Upper lobe of left lung (tissue), 6 donors: ENCODE measurements at regions not wholly inside any gene's neighbourhood (a gene's known extent, or its start where the extent isn't known, plus 50 kb on each side); places are given as distances from the start of the nearest gene placed in this dataset.

Experiments used
- ATAC-seq, 2 donors: fragments of 200-7000 bp; cut with Tn5 transposase; one replicate each; pipeline ENCODE4 v1.9.1; 2022; ENCODE audit warnings: mild to moderate bottlenecking in 2 of 2, moderate library complexity in 2 of 2; ENCODE audit not compliant: low FRiP score in 2 of 2
- DNase-seq, 2 donors: peaks; one replicate each; pipeline ENCODE4 v3.0.0-alpha.2; 2019 to 2020
- H3K27ac ChIP-seq, 4 donors: fragments of 200-600 bp; sonication (generic); one replicate each; pipeline ENCODE4 v1.5.1; 2016 to 2019
- H3K27me3 ChIP-seq, 4 donors: fragments of 200-600 bp; sonication (generic); one replicate each; pipeline ENCODE4 v1.5.1; 2017 to 2019
- H3K36me3 ChIP-seq, 4 donors: fragments of 200-600 bp; sonication (generic); one replicate each; pipeline ENCODE4 v1.5.1; 2016 to 2019
- H3K4me1 ChIP-seq, 4 donors: fragments of 200-600 bp; sonication (generic); one replicate each; pipeline ENCODE4 v1.5.1; 2018 to 2019
- H3K4me3 ChIP-seq, 4 donors: fragments of 200-600 bp; sonication (generic); one replicate each; pipeline ENCODE4 v1.5.1; 2017 to 2019; ENCODE audit warnings: mild to moderate bottlenecking in 2 of 4, moderate library complexity in 1 of 4
- H3K9me3 ChIP-seq, 4 donors: fragments of 200-600 bp; sonication (generic); one replicate each; pipeline ENCODE4 v1.5.1; 2018 to 2019
- EP300 ChIP-seq, 4 donors: sonication (generic); formaldehyde crosslinking; IDR thresholded peaks; one replicate each; pipeline ENCODE4 v1.5.1; 2017; ENCODE audit warnings: antibody characterized with exemption in 4 of 4, control low read depth in 2 of 4
- POLR2A ChIP-seq, 4 donors: fragments of 450-650 bp; IDR thresholded peaks; one replicate each; pipeline ENCODE4 v1.5.1; 2016 to 2017; ENCODE audit warnings: antibody characterized with exemption in 4 of 4, mild to moderate bottlenecking in 2 of 4
- POLR2AphosphoS5 ChIP-seq, 2 donors: sonication (generic); formaldehyde crosslinking; IDR thresholded peaks; one replicate each; pipeline ENCODE4 v1.5.1; 2017; ENCODE audit warnings: antibody characterized with exemption in 2 of 2
- WGBS, 2 donors: methylation state at CpG; one replicate each; pipeline ENCODE4 v1.1.5; 2017 to 2018; 5-methylcytosine and 5-hydroxymethylcytosine counted together
- TF ChIP-seq, protein P1 (sequence below), 6 experiments: fragments of 450-650 bp in 4 of 6; fragments of 200-600 bp in 2 of 6; sonication (generic) in 2 of 6; IDR thresholded peaks; one replicate each; pipeline ENCODE4 v1.5.1; 2016 to 2019; ENCODE audit warnings: antibody characterized with exemption in 6 of 6
- donor health status: DM: no; HTN: no; CAD: no; lungs with moderate emphysema.
- donor health status: DM: no; HTN: yes; CAD: no; lungs with severe emphysema.

DNA sequence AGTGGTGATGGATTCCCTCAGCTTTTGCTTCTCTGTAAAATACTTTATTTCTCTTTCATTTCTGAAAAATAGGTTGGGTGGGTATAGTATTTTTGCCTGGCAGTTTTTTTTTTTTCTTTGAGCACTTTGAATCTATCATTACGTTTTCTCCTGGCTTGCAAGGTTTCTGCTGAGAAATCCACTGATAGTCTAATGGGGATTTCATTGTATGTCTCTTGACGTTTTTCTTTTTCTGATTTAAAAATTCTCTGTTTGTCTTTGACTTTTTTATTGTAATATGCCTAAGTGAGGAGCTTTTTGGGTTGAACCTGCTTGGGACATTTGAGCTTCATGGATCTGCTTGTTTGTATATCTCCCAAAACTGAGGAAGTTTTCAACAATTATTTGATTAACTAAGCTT is 606.0 kb downstream of the KCNH5 start:
- DNase-seq (no peak), ATAC-seq (no peak)
- Histone ChIP-seq H3K36me3 (no peaks in the 10 kb centered on the region), H3K27ac (no peak overlapping the region), H3K9me3 (peaks cover 0 to 19% (median 13%) of the 10 kb centered on the region in 4 donors), H3K27me3 (no peaks in the 10 kb centered on the region), H3K4me1 (no peaks in the 10 kb centered on the region), H3K4me3 (no peak overlapping the region)
- 65 to 71% methylated on average over 2 of the region's 2 CpGs for WGBS, 2 donors
- no peak for TF ChIP-seq POLR2A (IDR thresholded peaks at IDR 0.05)
- TF ChIP-seq, protein P1, sequence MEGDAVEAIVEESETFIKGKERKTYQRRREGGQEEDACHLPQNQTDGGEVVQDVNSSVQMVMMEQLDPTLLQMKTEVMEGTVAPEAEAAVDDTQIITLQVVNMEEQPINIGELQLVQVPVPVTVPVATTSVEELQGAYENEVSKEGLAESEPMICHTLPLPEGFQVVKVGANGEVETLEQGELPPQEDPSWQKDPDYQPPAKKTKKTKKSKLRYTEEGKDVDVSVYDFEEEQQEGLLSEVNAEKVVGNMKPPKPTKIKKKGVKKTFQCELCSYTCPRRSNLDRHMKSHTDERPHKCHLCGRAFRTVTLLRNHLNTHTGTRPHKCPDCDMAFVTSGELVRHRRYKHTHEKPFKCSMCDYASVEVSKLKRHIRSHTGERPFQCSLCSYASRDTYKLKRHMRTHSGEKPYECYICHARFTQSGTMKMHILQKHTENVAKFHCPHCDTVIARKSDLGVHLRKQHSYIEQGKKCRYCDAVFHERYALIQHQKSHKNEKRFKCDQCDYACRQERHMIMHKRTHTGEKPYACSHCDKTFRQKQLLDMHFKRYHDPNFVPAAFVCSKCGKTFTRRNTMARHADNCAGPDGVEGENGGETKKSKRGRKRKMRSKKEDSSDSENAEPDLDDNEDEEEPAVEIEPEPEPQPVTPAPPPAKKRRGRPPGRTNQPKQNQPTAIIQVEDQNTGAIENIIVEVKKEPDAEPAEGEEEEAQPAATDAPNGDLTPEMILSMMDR (IDR thresholded peaks at IDR 0.05) = no peak
- TF ChIP-seq EP300 (IDR thresholded peaks at IDR 0.05) = no peak
- TF ChIP-seq POLR2AphosphoS5 (IDR thresholded peaks at IDR 0.05) = no peak

DNA sequence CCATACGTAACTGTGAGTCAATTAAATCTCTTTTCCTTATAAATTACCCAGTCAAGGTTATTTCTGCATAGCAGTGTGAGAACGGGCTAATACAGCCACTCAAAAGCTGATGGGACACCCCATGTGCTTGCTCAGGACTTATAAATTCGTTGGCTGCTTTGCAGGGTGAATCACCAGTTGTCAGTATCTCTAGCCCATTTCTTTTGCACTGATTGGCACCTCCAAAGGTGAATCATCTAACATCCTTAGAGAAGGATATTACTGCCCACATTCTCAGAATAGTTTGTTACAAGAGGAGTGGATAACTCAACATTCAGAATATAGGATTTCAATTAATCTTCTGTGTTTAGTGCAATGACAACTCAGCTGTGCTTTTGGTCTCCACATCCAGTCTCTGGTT is 601.5 kb downstream of the KCNH5 start:
- WGBS, 2 donors = 71 to 74% methylated on average over 3 of the region's 3 CpGs
- H3K4me3 ChIP-seq = no peak overlapping the region

DNA sequence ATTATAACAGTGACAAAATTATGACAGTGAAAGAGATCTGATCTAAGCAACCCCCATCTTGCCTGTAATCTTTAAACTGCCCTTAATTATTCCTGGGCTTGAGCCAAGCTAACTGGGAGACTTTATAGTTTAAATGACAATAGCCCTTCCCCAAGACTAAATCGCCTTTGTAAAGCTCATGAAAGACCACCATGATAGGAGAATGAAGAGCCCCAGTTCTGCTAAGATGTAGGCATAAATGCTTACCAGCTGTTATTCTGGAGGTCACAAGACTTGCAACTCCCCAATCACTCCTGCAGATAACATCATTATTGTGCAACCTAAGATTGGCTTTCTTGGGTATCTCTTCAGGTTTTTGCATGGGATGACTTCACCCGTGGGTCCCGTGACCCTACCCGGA is 599.7 kb downstream of the KCNH5 start:
- no peak overlapping the region for H3K27ac ChIP-seq
- H3K4me3 ChIP-seq = no peak overlapping the region
- ATAC-seq = no peak
- DNase-seq = no peak
- 90 to 91% methylated on average over 4 of the region's 4 CpGs for WGBS, 2 donors
- TF ChIP-seq EP300 (IDR thresholded peaks at IDR 0.05) = no peak
- TF ChIP-seq POLR2AphosphoS5 (IDR thresholded peaks at IDR 0.05) = no peak
- TF ChIP-seq, protein P1 (IDR thresholded peaks at IDR 0.05) = no peak
- TF ChIP-seq POLR2A (IDR thresholded peaks at IDR 0.05) = no peak
- H3K27me3 ChIP-seq = no peaks in the 10 kb centered on the region
- no peaks in the 10 kb centered on the region for H3K4me1 ChIP-seq
- peaks cover 0 to 3% (median 0%) of the 10 kb centered on the region in 4 donors for H3K9me3 ChIP-seq
- no peaks in the 10 kb centered on the region for H3K36me3 ChIP-seq

More for the DNA sequence above, 601.5 kb downstream of the KCNH5 start:
- ATAC-seq = no peak
- DNase-seq = no peak
- Histone ChIP-seq H3K27ac (no peak overlapping the region), H3K4me1 (no peaks in the 10 kb centered on the region), H3K36me3 (no peaks in the 10 kb centered on the region), H3K27me3 (no peaks in the 10 kb centered on the region), H3K9me3 (peaks cover 0 to 19% (median 10%) of the 10 kb centered on the region in 4 donors)
- TF ChIP-seq EP300 (IDR thresholded peaks at IDR 0.05) (no peak), POLR2A (IDR thresholded peaks at IDR 0.05) (no peak), POLR2AphosphoS5 (IDR thresholded peaks at IDR 0.05) (no peak)
- TF ChIP-seq, protein P1 (IDR thresholded peaks at IDR 0.05) = no peak

DNA sequence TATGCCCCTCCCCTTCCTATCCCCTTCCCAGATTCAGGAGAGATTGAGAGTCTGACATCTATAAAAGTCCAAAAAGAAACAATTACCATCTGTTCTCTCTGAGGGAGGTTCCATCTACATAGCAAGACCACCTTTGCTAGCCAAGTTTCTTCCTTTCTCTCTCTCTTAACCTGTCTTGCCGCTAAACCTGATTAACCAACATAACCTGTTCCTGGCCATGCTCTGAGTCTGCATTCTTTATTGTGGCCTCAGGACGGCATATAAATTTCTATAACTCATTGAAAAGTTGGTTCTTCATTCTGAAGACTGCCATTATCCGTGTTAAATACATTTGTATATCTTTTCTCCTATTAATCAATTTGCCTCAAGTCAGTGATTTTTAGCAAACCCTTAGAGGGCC is 594.0 kb downstream of the KCNH5 start:
- Histone ChIP-seq H3K4me1 (no peaks in the 10 kb centered on the region), H3K9me3 (no peaks in the 10 kb centered on the region), H3K27me3 (no peaks in the 10 kb centered on the region), H3K4me3 (no peak overlapping the region), H3K27ac (no peak overlapping the region), H3K36me3 (no peaks in the 10 kb centered on the region)
- 77 to 78% methylated on average over 3 of the region's 3 CpGs for WGBS, 2 donors
- no peak for DNase-seq
- TF ChIP-seq POLR2A (IDR thresholded peaks at IDR 0.05) = no peak
- TF ChIP-seq EP300 (IDR thresholded peaks at IDR 0.05) = no peak
- TF ChIP-seq POLR2AphosphoS5 (IDR thresholded peaks at IDR 0.05) = no peak
- TF ChIP-seq, protein P1 (IDR thresholded peaks at IDR 0.05) = no peak
- ATAC-seq = no peak

DNA sequence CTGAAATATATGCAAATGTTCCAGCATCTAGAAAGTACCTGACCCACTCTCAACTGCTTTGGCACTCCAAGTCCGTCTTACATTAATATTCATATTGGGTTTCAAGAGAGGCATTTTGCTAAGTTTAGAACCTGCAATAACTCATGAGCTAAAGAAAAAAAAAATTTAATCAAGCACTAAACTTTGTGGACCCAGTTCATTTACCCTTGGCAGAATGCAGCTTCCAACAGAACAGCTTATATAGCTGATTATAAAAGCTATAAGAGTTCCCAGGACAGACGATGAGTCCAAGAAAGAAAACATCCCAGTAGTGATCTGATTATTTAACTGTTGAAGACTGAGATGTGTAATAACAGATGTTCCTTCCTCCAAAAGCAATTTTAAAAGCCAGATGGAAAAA is 592.0 kb downstream of the KCNH5 start:
- Histone ChIP-seq H3K36me3 (no peaks in the 10 kb centered on the region), H3K27ac (no peak overlapping the region), H3K9me3 (no peaks in the 10 kb centered on the region), H3K4me1 (no peaks in the 10 kb centered on the region), H3K27me3 (no peaks in the 10 kb centered on the region), H3K4me3 (no peak overlapping the region)
- TF ChIP-seq EP300 (IDR thresholded peaks at IDR 0.05) (no peak), POLR2AphosphoS5 (IDR thresholded peaks at IDR 0.05) (no peak), POLR2A (IDR thresholded peaks at IDR 0.05) (no peak)
- TF ChIP-seq, protein P1 (IDR thresholded peaks at IDR 0.05) = no peak
- WGBS, 2 donors = 68 to 76% methylated on average over 2 of the region's 2 CpGs
- DNase-seq (no peak), ATAC-seq (no peak)
